ENCODE measurements at regions not wholly inside any gene's neighbourhood (a gene's known extent, or its start where the extent isn't known, plus 50 kb on each side); places are given as distances from the start of the nearest gene placed in this dataset.

DNA sequence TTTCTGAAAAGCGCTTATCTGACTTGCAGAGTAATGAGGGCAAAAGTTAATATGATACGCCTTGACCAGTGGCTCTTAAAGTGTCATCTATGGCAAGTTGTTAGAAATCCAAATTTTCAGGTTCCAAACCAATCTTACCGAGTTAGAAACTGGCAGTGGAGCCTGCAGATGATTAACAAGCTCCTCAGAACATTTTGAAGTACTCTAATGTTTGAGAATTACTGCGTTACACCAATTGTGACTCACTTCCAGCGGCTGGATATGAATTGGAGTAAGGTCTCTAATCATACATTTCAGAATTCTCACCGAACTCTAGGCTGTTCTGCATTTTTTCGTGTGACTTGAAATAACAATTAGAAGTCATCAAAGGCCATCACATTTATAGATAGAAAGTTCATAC is 73.5 kb upstream of the TMPRSS15 start:
- no peaks in the 10 kb centered on the region for H3K36me3 ChIP-seq
- H3K27ac ChIP-seq, result no peak overlapping the region
- H3K27me3 ChIP-seq, result no peaks in the 10 kb centered on the region
- no peaks in the 10 kb centered on the region for H3K9me3 ChIP-seq
- no peak for DNase-seq
- intact Hi-C loops (cut with DNase I; ENCODE audit: low total_unique reads), result no loop called here
- in situ Hi-C loops (cut with MboI; ENCODE audit: low sequenced_read_pairs in 4 of 4), result no loop called here
- TF ChIP-seq, protein P1, sequence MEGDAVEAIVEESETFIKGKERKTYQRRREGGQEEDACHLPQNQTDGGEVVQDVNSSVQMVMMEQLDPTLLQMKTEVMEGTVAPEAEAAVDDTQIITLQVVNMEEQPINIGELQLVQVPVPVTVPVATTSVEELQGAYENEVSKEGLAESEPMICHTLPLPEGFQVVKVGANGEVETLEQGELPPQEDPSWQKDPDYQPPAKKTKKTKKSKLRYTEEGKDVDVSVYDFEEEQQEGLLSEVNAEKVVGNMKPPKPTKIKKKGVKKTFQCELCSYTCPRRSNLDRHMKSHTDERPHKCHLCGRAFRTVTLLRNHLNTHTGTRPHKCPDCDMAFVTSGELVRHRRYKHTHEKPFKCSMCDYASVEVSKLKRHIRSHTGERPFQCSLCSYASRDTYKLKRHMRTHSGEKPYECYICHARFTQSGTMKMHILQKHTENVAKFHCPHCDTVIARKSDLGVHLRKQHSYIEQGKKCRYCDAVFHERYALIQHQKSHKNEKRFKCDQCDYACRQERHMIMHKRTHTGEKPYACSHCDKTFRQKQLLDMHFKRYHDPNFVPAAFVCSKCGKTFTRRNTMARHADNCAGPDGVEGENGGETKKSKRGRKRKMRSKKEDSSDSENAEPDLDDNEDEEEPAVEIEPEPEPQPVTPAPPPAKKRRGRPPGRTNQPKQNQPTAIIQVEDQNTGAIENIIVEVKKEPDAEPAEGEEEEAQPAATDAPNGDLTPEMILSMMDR (IDR thresholded peaks at IDR 0.05 in 4 of 5, conservative IDR thresholded peaks at IDR 0.05 in 1 of 5), result no peak
- no peak for TF ChIP-seq POLR2A (IDR thresholded peaks at IDR 0.05)
- ATAC-seq, result no peak
- H3K4me3 ChIP-seq, result no peak overlapping the region
- H3K4me1 ChIP-seq, result no peaks in the 10 kb centered on the region

DNA sequence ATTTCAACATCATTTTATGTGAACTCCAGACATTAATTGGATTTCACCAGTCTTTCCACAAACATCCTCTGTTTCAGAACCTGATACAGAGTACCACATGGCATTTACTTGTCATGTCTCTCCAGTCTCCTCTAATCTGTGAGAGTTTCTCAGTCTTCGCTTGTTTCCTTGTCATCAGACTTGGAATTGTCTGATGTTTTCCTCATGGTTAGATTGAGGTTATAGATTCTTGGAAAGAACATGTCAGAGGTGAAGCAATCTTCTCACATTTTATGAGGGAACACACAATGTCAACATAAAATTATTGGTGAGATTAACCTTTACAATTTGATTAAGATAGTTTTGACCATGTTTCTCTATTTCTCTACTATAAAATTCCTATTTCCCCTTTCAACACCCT is 74.9 kb upstream of the TMPRSS15 start:
- Histone ChIP-seq H3K36me3 (no peaks in the 10 kb centered on the region), H3K27ac (no peak overlapping the region), H3K4me1 (no peaks in the 10 kb centered on the region), H3K4me3 (no peak overlapping the region), H3K27me3 (no peaks in the 10 kb centered on the region), H3K9me3 (no peaks in the 10 kb centered on the region)
- TF ChIP-seq, protein P1 (IDR thresholded peaks at IDR 0.05 in 4 of 5, conservative IDR thresholded peaks at IDR 0.05 in 1 of 5), result no peak
- TF ChIP-seq POLR2A (IDR thresholded peaks at IDR 0.05), result no peak
- intact Hi-C loops (cut with DNase I; ENCODE audit: low total_unique reads), result no loop called here
- no peak for ATAC-seq
- DNase-seq, result no peak
- in situ Hi-C loops (cut with MboI; ENCODE audit: low sequenced_read_pairs in 4 of 4), result no loop called here

DNA sequence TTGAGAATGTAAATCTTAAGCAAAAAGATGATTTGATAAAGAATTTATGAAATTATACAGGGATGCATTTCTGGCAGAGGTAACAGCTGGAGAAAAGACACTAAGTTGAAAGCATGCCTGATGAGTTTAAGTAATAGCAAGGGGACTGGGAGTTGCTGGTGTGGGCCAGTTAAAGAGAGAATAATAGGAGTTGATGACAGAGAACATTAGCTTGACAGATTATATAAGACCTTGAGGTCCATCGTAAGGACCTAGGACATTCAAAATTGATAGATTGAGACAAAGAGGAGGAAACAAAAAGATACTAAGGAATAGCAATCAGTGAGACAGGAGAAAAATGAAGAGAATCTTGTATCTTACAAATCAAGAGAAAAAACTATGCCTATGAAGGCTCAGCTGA is 84.7 kb upstream of the TMPRSS15 start:
- no peaks in the 10 kb centered on the region for H3K27me3 ChIP-seq
- H3K36me3 ChIP-seq, result no peaks in the 10 kb centered on the region
- no peaks in the 10 kb centered on the region for H3K9me3 ChIP-seq
- ATAC-seq (no peak), DNase-seq (no peak)
- TF ChIP-seq, protein P1 (IDR thresholded peaks at IDR 0.05 in 4 of 5, conservative IDR thresholded peaks at IDR 0.05 in 1 of 5), result no peak
- TF ChIP-seq POLR2A (IDR thresholded peaks at IDR 0.05), result no peak
- no peaks in the 10 kb centered on the region for H3K4me1 ChIP-seq
- in situ Hi-C loops (cut with MboI; ENCODE audit: low sequenced_read_pairs in 4 of 4) (no loop called here), intact Hi-C loops (cut with DNase I; ENCODE audit: low total_unique reads) (no loop called here)
- H3K4me3 ChIP-seq, result no peak overlapping the region
- no peak overlapping the region for H3K27ac ChIP-seq

DNA sequence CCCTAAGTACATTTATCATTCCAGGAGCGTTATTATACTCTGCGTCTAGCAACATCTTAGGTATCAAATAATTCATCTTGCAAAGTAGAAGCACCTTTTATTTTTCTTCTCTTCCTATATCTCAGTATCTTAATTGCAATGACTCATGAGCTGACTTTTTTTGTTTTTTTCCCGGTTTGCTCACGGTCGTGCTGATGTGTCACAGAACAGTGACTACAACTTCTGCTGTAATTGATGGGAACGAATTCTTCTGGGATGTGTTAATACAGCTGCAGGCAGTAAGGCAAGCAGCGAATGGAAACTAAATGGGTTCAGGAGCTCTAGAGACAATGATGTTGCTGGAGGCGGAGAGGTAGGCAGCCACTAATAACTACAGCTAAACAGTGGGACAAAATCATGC is 89.8 kb upstream of the TMPRSS15 start:
- DNase-seq (no peak), ATAC-seq (no peak)
- H3K36me3 ChIP-seq, result no peaks in the 10 kb centered on the region
- H3K4me1 ChIP-seq, result no peaks in the 10 kb centered on the region
- no peak overlapping the region for H3K4me3 ChIP-seq
- no peak for TF ChIP-seq POLR2A (IDR thresholded peaks at IDR 0.05)
- TF ChIP-seq, protein P1 (IDR thresholded peaks at IDR 0.05 in 4 of 5, conservative IDR thresholded peaks at IDR 0.05 in 1 of 5), result no peak
- in situ Hi-C loops (cut with MboI; ENCODE audit: low sequenced_read_pairs in 4 of 4), result no loop called here
- H3K27me3 ChIP-seq, result no peaks in the 10 kb centered on the region
- no peaks in the 10 kb centered on the region for H3K9me3 ChIP-seq
- no peak overlapping the region for H3K27ac ChIP-seq
- intact Hi-C loops (cut with DNase I; ENCODE audit: low total_unique reads), result no loop called here

DNA sequence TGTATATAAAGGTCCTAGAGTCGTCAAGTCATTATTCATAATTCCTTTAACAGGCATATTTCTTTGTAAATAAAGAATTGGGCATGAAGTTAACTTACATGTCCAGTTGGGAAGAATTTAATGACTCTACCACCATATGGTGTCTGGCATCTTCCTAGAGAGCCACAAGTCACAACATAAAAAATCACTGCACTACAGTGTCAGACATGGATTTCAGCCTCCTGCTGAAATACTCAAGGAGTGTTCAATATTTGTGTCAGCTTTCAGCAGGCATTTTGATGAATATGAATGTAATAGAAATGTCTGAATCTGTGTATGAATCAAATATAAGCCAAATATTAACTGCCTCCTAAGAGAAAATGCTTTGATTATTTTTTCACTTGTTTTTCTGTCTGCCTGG is 91.9 kb upstream of the TMPRSS15 start:
- H3K27me3 ChIP-seq, result no peaks in the 10 kb centered on the region
- in situ Hi-C loops (cut with MboI; ENCODE audit: low sequenced_read_pairs in 4 of 4), result no loop called here
- H3K4me1 ChIP-seq, result no peaks in the 10 kb centered on the region
- DNase-seq (no peak), ATAC-seq (no peak)
- intact Hi-C loops (cut with DNase I; ENCODE audit: low total_unique reads), result no loop called here
- no peaks in the 10 kb centered on the region for H3K36me3 ChIP-seq
- no peaks in the 10 kb centered on the region for H3K9me3 ChIP-seq
- H3K27ac ChIP-seq, result no peak overlapping the region
- no peak overlapping the region for H3K4me3 ChIP-seq
- TF ChIP-seq POLR2A (IDR thresholded peaks at IDR 0.05), result no peak
- TF ChIP-seq, protein P1 (IDR thresholded peaks at IDR 0.05 in 4 of 5, conservative IDR thresholded peaks at IDR 0.05 in 1 of 5), result no peak

All from gastrocnemius medialis (tissue), 4 donors.